GM19395 (cell line): ENCODE measurements at regions not wholly inside any gene's neighbourhood (a gene's known extent, or its start where the extent isn't known, plus 50 kb on each side); places are given as distances from the start of the nearest gene placed in this dataset.
A peak's percentile ranks its signal among the peaks of the same experiment; 100 is the strongest.

Source experiments
- ATAC-seq: cut with Tn5 transposase; IDR thresholded peaks from one replicate; pipeline ENCODE4 v1.9.1; 2021; ENCODE audit warnings: mild to moderate bottlenecking, moderate library complexity; ENCODE audit not compliant: unreplicated experiment

- ATAC-seq: no peak
Measured at GRCh38 chr2:18900691-18901141, 311.3 kb upstream of the NT5C1B start.

DNA sequence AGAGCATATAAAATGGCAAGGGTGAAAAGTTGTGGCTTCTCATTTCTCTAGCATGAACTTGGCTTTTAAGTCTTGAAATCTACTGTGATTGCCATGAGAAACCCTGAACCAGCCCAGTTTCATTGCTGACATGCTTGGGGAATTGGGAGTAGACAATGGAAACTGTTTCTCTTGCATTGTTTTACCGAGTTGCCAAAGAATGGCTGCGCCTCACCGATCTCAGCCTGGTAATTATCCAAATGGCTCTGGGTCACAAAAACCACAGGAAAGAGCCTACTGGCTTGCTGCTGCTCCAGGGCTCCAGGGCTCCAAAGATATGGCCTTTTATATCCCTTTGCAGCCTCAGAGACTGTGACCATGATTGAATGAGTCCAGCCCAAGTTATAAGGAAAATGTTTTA lies 310.4 kb upstream of the NT5C1B start:
- ATAC-seq: no peak

GRCh38 chr2:18898271-18898670 lies 308.9 kb upstream of the NT5C1B start:
- ATAC-seq: no peak

GRCh38 chr2:18896125-18896764 lies 306.9 kb upstream of the NT5C1B start:
- no peak for ATAC-seq

- no peak for ATAC-seq
Measured at GRCh38 chr2:18891600-18892345, 302.4 kb upstream of the NT5C1B start.

DNA sequence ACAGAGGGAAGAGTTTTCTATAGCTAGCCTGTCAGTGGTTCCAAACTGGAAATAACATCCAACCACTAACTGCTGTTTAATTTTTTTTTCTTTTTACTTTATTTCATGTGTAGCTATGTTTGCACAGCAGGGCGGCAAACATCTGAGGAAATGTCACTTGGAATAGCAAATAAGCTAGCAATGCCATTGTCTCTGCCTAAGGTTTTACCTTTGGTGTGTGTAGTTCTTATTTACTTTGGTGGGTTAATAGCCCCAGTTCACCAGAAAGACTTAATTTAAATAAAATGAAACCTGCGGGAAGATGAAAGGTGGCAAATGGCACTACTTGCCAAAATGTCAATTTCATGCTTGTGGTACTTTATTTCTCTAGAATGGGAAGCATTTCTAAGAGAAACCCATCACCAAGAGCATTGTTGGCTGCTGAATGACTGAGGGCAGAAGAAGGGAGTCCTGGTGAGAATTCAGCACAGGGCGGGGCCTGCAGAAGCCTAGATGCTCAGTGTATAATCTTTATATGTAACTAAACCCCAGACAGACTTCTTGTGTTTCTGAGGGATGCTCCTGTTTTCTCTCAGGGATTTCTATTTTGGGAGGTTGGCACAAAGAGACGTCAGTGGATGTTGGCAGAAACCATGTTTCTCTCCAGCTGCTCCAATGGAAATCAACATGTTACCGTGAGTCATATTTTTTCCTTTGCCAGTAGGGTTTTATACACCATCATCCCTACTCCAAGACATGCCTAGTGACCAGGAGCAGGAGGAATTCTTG lies 300.4 kb upstream of the NT5C1B start:
- ATAC-seq: no peak

DNA sequence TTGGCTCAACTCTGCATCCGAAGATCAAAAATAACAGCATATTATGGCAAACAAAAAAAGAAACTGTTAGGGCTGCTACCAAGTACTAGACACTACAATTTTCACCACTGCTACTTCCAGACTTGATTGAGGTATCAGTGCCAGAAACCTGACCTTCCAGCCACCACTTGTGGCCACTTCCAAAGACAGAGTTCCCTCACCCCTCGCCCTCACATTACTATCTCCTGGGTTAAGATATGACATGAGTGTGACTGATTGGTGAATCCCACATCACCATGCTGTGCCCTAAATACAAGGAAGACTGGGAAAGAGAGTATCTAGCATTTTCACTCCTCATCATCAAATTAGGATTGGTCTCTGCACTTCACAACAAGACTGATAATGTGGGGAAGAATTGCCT lies 296.1 kb upstream of the NT5C1B start:
- no peak for ATAC-seq

DNA sequence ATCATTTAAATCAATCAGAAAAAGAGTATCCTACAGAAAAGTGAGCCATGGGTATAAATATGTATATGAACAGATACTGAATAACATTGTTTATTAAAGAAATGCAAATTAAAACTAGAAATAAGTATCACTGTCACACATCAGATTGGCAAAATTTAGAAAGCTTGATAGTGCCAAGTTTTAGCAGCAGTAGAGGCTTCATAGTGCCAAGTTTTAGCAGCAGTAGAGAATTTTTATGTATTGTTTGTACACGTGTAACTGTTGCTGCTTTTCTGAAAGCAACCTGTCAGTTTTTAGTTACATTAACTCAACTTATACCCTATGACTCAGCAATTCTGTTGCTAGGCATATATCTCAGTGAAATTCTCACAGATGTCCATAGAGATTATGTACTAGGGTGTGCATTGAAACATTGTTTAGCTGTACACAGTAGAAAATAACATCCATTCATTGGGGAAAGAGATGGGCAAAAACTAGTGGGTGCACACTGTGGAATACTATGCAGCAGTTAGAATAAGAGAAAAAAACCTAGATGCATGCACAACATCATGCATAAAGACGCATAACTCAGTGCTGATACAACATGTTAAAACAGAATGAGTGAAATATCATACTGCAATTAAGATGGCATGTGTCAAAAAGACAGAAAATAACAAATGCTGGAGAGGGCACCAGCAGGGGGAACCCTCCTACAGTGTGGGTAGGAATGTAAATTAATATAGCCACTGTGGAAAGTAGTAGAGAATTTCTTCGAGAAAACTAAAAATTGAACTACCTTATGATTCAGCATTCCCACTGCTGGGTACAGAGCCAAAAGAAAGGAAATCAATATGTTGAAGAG lies 294.5 kb upstream of the NT5C1B start:
- no peak for ATAC-seq

- ATAC-seq: no peak
Measured at GRCh38 chr2:18871430-18871829, 282.1 kb upstream of the NT5C1B start.

- no peak for ATAC-seq
Measured at GRCh38 chr2:18870307-18870706, 280.9 kb upstream of the NT5C1B start.

GRCh38 chr2:18861951-18862350 lies 272.6 kb upstream of the NT5C1B start:
- ATAC-seq: no peak

GRCh38 chr2:18860179-18860578 lies 270.8 kb upstream of the NT5C1B start:
- ATAC-seq: no peak

GRCh38 chr2:18856765-18857164 lies 267.4 kb upstream of the NT5C1B start:
- ATAC-seq: no peak

- peak; percentile 17 for ATAC-seq
Measured at GRCh38 chr2:18855027-18855426, 265.7 kb upstream of the NT5C1B start.

- ATAC-seq: peak; percentile 96
Measured at GRCh38 chr2:18849841-18850578, 260.6 kb upstream of the NT5C1B start.

GRCh38 chr2:18848646-18849045 lies 259.3 kb upstream of the NT5C1B start:
- no peak for ATAC-seq

GRCh38 chr2:18845854-18846445 lies 256.6 kb upstream of the NT5C1B start:
- ATAC-seq: no peak

GRCh38 chr2:18842836-18843235 lies 253.5 kb upstream of the NT5C1B start:
- ATAC-seq: no peak

GRCh38 chr2:18841248-18842150 lies 252.1 kb upstream of the NT5C1B start:
- ATAC-seq: no peak
